ENCODE measurements at regions not wholly inside any gene's neighbourhood (a gene's known extent, or its start where the extent isn't known, plus 50 kb on each side); places are given as distances from the start of the nearest gene placed in this dataset.

DNA sequence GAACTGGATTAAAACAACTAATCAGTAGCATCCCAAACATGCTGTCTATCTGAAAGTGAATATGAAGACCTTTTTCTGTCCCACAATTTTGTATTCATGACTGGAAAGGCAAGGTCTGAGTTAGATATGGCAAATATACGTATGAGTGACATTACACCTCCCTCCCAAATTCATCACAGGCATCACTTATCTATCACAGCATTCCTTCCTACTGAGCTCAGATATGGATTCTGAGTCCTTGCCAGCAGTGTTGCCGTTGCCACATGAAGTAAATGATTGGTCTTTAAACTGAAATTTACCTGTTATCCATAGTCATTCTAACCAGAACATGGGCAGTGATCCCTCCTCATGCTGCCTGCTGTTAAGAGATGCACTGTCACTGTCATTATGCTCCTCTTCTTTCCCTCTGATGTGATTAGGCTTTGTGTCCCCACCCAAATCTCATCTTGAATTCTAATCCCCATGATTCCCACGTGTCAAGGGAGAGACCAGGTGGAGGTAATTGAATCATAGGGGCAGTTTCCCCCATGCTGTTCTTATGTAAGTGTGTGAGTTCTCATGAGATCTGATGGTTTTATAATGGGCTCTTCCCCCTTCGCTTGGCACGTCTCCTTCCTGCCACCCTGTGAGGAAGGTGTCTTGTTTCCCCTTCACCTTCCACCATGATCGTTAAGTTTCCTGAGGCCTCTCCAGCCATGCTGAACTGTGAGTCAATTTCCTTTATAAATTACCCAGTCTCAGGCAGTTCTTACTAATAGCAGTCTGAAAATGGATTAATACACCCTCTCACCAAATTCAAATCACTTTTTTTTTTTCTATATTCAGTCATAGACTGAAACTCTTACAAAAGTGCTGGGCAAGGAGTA lies 288.4 kb downstream of the NUAK1 start:
- TF ChIP-seq CTCF (conservative IDR thresholded peaks at IDR 0.05; ENCODE audit: low read length) = no peak
- H3K4me3 ChIP-seq (ENCODE audit: low read length) = no peak overlapping the region
- no peak for DNase-seq (ENCODE audit: low read depth)

DNA sequence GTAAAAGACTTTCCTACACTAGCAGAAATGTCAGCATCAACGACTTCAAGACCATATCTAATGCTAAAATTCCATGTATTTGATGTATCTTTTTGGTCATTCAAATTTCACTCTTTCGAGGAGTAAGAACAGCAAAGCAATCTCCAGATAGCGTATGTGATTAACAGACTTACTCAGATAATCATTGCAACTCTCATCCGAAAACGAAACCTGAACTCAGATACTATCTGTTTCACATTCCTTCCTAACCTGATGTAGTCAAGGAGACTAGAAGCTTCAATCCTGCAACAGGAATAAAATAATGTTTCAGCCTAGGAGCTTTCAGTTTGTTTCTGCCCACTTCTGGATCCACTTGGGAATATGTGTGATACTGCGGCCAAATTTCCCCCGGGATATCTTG lies 286.3 kb downstream of the NUAK1 start:
- no peak for TF ChIP-seq CTCF (conservative IDR thresholded peaks at IDR 0.05; ENCODE audit: low read length)
- DNase-seq (ENCODE audit: low read depth) = no peak
- H3K4me3 ChIP-seq (ENCODE audit: low read length) = no peak overlapping the region

DNA sequence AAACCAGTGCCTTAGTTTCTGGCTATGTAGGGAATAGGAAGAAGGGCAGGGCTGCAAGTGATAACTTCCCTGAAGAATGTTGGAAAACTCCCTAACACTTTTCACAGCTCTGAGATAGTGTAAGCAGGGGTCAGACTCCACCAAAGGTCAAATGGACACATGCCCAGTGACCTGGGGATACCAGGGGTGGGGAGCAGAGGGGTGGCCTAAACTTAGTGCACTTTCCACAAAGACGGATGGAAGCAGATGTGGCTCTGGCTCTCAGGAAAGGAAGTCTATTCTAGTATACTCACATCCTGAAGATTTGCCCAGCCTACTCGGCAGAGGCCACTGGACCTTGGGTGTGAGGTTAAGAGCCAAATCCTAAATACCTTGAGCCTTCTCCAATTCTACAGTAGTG lies 285.8 kb downstream of the NUAK1 start:
- no peak for TF ChIP-seq CTCF (conservative IDR thresholded peaks at IDR 0.05; ENCODE audit: low read length)
- H3K4me3 ChIP-seq (ENCODE audit: low read length) = no peak overlapping the region
- peak; percentile 48 for DNase-seq (ENCODE audit: low read depth)

DNA sequence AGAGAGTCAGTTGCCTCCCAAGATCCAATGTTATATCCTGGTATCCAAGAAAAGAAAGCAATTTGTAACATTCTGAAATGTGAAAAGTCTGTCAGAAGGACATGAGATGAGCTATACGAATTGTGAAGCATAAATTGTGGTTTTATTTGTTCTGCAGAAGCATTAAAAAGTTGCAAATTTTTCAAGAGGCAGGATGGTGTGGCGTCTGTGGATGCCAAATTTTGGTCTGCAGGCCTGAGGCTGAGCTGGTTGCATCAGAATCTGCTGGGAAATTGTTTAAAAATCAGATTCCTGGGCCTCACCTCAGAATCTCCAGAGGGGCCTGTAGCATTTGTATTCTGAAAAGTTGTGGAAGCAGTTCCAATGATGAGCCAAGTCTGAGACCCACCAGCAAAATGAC lies 284.7 kb downstream of the NUAK1 start:
- no peak overlapping the region for H3K4me3 ChIP-seq (ENCODE audit: low read length)
- no peak for TF ChIP-seq CTCF (conservative IDR thresholded peaks at IDR 0.05; ENCODE audit: low read length)
- DNase-seq (ENCODE audit: low read depth) = peak; percentile 77

DNA sequence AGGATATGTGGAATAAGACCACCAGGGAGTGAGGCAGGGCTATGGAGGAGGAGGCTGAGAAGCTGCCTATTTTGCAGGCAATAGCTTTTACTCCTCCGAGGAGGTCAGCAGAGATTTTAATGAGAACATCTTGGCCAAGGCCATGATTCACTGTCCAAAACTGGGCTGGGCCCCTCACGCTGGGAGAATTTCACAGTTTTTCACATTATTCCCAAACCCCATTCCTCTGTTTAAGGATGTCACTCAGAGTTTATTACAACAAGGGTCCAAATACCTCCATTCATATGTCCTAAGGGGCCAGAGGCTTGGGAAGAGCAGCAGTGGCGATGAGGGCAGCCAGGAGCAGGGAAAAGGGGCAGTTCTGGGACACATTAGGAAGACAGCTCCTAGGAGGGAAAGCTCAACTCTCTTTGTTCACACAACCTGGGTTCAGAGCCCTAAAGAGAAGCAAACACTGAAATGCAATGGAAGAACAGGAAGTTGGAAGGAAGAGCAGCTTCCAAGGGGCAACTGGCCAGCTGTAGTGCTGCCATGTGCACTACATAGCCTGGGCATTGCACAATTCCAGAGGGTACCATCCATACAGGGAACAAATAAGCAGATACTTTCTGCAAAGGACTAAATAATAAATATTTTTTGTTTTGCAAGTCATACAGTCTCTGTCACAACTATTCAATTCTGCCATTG lies 283.2 kb downstream of the NUAK1 start:
- peak; percentile 45 for DNase-seq (ENCODE audit: low read depth)
- TF ChIP-seq CTCF (conservative IDR thresholded peaks at IDR 0.05; ENCODE audit: low read length) = no peak
- no peak overlapping the region for H3K4me3 ChIP-seq (ENCODE audit: low read length)

- no peak for TF ChIP-seq CTCF (conservative IDR thresholded peaks at IDR 0.05; ENCODE audit: low read length)
- DNase-seq (ENCODE audit: low read depth) = no peak
- no peak overlapping the region for H3K4me3 ChIP-seq (ENCODE audit: low read length)
Observed at GRCh38 chr12:105856048-105856405, 282.7 kb downstream of the NUAK1 start.

All from AG10803 (cell line).